ENCODE measurements at regions not wholly inside any gene's neighbourhood (a gene's known extent, or its start where the extent isn't known, plus 50 kb on each side); places are given as distances from the start of the nearest gene placed in this dataset.

- no peak for DNase-seq
Observed at GRCh38 chr21:22898051-22898665, 1899.9 kb downstream of the NCAM2 start.

GRCh38 chr21:22900490-22900889 is 1902.3 kb downstream of the NCAM2 start:
- DNase-seq: no peak

GRCh38 chr21:22903851-22904250 is 1905.6 kb downstream of the NCAM2 start:
- no peak for DNase-seq

GRCh38 chr21:22904385-22904784 is 1906.2 kb downstream of the NCAM2 start:
- DNase-seq: no peak

- no peak for DNase-seq
Observed at GRCh38 chr21:22925032-22925431, 1926.8 kb downstream of the NCAM2 start.

GRCh38 chr21:22927469-22927868 is 1929.3 kb downstream of the NCAM2 start:
- no peak for DNase-seq

- DNase-seq: no peak
Observed at GRCh38 chr21:22941779-22942490, 1943.7 kb downstream of the NCAM2 start.

DNA sequence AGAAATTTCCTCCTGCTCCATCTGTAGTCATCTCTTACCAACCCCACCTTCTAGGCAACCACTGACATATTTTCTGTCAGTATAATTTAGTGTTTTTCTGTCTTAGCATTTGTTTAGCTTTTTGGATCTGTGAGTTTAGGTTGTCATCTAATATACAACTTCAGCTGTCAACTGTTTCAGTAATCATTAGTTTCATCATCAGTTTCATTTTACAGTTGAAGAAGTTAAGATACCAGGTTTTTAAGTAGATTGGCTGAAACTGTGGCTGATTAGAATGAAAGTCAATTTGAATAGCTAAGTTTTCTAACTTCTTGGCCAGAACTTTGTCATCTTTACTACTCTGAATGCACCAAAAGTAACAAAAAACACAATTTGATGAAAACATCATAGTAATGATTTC is 1957.3 kb downstream of the NCAM2 start:
- DNase-seq: no peak

DNA sequence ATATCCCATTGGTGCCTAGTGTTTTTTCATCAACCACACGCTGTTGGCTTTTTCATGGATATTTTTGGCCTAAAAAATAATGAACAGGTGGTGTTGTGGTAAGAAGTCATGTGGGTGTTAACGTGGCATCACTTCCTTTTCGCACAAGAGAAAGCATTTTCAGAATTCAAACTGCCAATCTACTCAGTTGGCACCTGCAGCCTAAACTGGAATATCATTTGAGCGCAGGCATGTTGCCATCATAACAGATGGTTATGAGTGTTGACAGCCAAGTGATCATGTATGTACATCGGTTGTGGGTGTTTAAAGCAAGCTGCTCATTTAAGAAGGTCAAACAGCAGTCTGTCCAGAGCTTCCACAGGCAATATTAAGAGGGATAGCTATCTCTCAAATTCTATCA is 1963.0 kb downstream of the NCAM2 start:
- DNase-seq: no peak

- no peak for DNase-seq
Observed at GRCh38 chr21:22965455-22966135, 1967.4 kb downstream of the NCAM2 start.

DNA sequence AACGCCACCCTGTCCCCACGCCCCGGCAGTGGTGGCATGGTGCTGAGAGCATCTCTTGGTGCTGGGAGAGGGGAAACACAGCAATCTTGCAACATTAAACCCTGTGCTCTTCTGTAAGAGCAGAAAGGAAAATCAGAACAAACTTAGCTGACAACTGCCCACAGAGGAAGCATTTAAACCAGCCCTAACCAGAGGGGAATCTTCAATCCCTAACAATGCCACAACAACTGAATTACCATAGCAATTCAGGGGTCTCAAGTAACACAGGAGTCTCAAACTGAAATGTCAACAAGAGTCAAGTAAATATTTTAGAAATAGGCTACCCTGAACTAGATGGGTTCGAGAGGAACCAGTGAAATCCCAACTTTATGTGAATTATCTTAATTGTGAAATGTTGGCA is 1983.6 kb downstream of the NCAM2 start:
- DNase-seq: no peak

GRCh38 chr21:22993144-22993543 is 1994.9 kb downstream of the NCAM2 start:
- DNase-seq: no peak

DNA sequence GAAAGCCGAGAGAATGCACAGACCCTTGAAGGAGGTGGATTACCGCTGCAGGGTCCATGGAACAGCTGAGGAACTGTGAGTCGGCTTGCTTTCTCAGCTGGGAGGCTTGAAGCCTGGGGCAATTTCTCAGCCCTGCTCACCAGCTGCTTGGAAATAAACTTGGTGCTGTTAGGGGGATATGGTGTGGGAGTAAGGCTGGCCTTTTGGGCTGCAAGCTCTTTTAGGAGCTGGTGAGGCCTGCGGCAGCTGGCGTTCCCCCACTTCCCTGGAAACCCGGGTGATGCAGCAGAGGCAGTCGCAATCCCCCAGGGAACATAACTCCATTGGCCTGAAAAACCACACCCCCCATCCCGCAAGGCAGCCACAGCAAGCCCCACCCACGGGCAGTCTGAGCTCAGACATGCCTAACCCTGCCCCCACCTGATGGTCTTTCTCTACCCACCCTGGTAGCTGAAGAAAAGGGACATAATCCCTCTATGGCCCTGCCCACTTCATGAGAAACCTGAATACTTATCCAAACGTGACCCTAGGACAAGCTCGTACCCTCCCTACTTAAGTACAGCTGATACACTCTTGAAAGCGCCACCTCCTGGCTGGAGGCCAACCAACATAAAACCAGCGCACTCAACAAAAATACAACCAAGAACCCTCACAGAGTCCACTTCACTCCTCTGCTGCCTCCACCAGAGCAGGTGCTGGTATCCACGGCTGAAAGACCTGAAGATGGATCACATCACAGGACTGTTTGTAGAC is 1995.8 kb downstream of the NCAM2 start:
- DNase-seq: no peak

GRCh38 chr21:23003951-23004350 is 2005.7 kb downstream of the NCAM2 start:
- DNase-seq: no peak

- no peak for DNase-seq
Observed at GRCh38 chr21:23008601-23009202, 2010.5 kb downstream of the NCAM2 start.

DNA sequence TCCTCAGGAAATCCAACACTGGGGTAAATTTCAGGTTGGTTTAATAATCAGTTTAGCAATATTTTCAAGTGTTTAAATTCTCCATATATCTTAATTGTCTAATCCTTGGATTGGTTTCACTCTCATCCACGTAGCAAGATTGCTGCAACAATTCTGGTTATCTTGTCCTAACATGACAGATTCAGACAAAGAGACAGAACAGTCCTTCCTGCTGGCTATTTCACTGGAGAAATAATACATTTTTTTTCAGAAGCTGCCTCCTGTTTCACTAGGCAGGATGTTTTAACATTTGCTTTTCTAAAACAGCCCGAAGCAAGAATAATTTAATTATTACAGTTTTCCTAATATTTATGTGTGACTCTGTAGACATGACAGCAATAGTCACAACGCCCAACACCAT is 2011.2 kb downstream of the NCAM2 start:
- no peak for DNase-seq

DNA sequence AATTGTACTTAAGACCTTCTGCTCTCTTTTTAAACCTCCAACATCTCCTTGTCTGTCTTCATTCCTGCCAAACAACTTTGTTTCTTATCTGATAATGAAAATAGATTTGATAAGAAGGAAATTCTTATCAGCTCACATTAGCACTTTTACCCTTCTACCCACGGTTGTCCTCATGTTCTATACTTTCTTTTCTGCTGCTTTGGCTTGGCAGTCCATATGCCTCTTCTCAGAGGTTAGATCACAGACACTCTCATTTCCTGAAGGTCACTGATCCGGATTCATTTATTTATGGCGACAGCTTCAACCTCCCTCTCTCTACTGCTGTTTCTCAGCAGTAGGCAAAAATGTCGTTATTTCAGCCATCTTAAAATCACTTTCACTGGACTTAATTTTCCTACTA is 2015.8 kb downstream of the NCAM2 start:
- DNase-seq: no peak

- no peak for DNase-seq
Observed at GRCh38 chr21:23016617-23017016, 2018.4 kb downstream of the NCAM2 start.

DNA sequence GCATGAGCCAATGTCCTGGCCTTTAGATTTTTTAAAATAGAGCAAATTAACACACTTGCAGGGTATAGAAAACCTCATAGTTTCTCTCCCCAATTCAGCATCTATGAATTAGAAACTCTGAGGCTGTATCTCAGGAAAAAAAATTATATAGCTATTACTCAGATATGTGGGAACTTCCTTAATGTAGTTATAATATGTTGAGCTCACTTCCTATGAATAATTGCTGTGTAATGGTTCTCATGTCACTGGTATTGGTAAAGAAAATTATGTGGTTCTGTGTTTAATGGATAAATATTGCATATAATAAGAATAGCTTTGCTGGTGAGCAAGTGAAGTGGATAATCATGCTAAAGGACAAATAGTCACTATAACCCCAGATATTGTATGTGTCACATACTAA is 2019.8 kb downstream of the NCAM2 start:
- no peak for DNase-seq

GRCh38 chr21:23020969-23021368 is 2022.8 kb downstream of the NCAM2 start:
- no peak for DNase-seq

GRCh38 chr21:23021481-23021880 is 2023.3 kb downstream of the NCAM2 start:
- no peak for DNase-seq

DNA sequence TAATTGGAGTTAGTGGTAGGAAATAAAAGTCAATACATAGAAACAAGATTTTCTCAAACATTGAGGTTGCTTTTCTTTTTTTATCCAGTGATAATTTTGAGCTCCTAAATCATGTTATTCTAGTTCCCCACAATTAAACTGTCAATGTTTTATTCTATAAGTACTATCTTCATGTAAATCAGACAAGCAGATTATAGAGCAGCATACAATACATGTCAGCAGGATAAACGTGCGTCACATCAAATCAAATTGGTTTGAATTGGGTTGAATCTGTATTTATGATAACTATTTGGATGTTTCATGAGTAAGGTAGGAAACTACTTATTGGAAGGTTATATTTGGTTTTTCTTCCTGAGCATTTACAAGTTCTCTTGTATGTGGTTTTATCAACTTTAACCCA is 2028.7 kb downstream of the NCAM2 start:
- DNase-seq: no peak

Measured in renal pelvis (tissue), 1 donor.